ENCODE measurements at regions not wholly inside any gene's neighbourhood (a gene's known extent, or its start where the extent isn't known, plus 50 kb on each side); places are given as distances from the start of the nearest gene placed in this dataset.

DNA sequence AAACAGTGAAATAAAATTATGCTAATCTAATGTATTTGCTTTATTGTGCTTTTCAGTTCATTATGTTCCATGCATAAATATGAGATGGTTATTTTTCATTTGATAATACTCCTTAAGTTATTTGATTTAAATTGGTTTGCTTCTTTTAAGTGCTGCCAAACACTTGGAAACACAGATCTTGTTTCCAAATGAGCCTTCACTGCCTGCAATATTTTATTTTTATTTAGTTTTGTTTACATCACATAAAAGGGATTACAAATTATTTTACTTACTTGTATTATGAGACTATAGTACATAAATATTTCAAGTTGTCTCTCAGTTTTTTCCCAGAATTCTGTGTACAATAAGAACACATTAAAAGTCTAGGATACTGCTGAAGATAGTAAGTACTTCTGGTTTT, 1662.4 kb upstream of the B3GALT2 start:
- Histone ChIP-seq H3K27ac (ENCODE audit: insufficient read depth, low read depth, low read length) (no peak overlapping the region), H3K4me3 (replicated peaks in 1 of 3; ENCODE audit: insufficient read depth in 1 of 3, low read depth in 1 of 3, low read length in 3 of 3) (no peak overlapping the region), H3K9ac (replicated peaks; ENCODE audit: extremely low read depth, insufficient read depth, low read length) (no peak overlapping the region), H3K9me1 (replicated peaks; ENCODE audit: control insufficient read depth, extremely low read depth, insufficient read depth, low read length) (no peaks in the 10 kb centered on the region), H3K4me1 (ENCODE audit: control insufficient read depth, extremely low read depth, insufficient read depth, low read length) (no peaks in the 10 kb centered on the region), H3K79me2 (ENCODE audit: control insufficient read depth, insufficient read depth, low read length) (no peaks in the 10 kb centered on the region), H3K27me3 (ENCODE audit: control insufficient read depth in 2 of 2, insufficient read depth in 2 of 2, low read length in 2 of 2) (no peaks in the 10 kb centered on the region), H4K20me1 (replicated peaks; ENCODE audit: control insufficient read depth, extremely low read depth, insufficient read depth, low read length) (no peaks in the 10 kb centered on the region), H3K9me3 (replicated peaks; ENCODE audit: control insufficient read depth, insufficient read depth, low read length) (no peaks in the 10 kb centered on the region), H3K36me3 (ENCODE audit: control insufficient read depth in 2 of 2, extremely low read depth in 1 of 2, insufficient read depth in 2 of 2, low read length in 2 of 2) (no peaks in the 10 kb centered on the region), H3K4me2 (ENCODE audit: insufficient read depth, low read length) (no peak overlapping the region), H2AFZ (ENCODE audit: low read depth, low read length) (no peak overlapping the region)
- ChIA-PET POLR2A (no interaction called here), CTCF (no interaction called here)
- dilution Hi-C loops (cut with MboI; ENCODE audit: extremely low pct_ligation_motif_present, low sequenced_read_pairs) (no loop called here), intact Hi-C loops (cut with micrococcal nuclease) (no loop called here)
- DNase-seq (ENCODE audit: low read depth, low spot score) (no peak), FAIRE-seq (no peak)
- BruUV-seq (replicated peaks) = no TSS peak
- no peak for TF ChIP-seq MYC (IDR thresholded peaks at IDR 0.05; ENCODE audit: low read depth, low read length)
- TF ChIP-seq JUN (IDR thresholded peaks at IDR 0.05; ENCODE audit: borderline replicate concordance, insufficient read depth, insufficient read length, low read depth) = no peak
- TF ChIP-seq, protein P1, sequence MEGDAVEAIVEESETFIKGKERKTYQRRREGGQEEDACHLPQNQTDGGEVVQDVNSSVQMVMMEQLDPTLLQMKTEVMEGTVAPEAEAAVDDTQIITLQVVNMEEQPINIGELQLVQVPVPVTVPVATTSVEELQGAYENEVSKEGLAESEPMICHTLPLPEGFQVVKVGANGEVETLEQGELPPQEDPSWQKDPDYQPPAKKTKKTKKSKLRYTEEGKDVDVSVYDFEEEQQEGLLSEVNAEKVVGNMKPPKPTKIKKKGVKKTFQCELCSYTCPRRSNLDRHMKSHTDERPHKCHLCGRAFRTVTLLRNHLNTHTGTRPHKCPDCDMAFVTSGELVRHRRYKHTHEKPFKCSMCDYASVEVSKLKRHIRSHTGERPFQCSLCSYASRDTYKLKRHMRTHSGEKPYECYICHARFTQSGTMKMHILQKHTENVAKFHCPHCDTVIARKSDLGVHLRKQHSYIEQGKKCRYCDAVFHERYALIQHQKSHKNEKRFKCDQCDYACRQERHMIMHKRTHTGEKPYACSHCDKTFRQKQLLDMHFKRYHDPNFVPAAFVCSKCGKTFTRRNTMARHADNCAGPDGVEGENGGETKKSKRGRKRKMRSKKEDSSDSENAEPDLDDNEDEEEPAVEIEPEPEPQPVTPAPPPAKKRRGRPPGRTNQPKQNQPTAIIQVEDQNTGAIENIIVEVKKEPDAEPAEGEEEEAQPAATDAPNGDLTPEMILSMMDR (IDR thresholded peaks at IDR 0.05; ENCODE audit: extremely low read depth in 1 of 2, insufficient read depth in 1 of 2, low read depth in 1 of 2, low read length in 2 of 2) = no peak
- no peak for TF ChIP-seq FOS (IDR thresholded peaks at IDR 0.05; ENCODE audit: borderline replicate concordance, insufficient read depth, low read length)
- no peak for TF ChIP-seq MAX (IDR thresholded peaks at IDR 0.05; ENCODE audit: insufficient read depth, insufficient read length)
- no peak for TF ChIP-seq POLR2AphosphoS5 (IDR thresholded peaks at IDR 0.05; ENCODE audit: insufficient read depth, low read depth, low read length)
- TF ChIP-seq EZH2 (IDR thresholded peaks at IDR 0.05; ENCODE audit: borderline replicate concordance, low read depth, low read length, severe bottlenecking) = no peak
- no peak for TF ChIP-seq POLR2A (IDR thresholded peaks at IDR 0.05; ENCODE audit: low read depth, low read length)
- no peak for TF ChIP-seq GATA2 (IDR thresholded peaks at IDR 0.05; ENCODE audit: insufficient read depth, insufficient read length, low read depth, low read length)
